Naive thymus-derived CD4-positive, alpha-beta T cell (primary cell): ENCODE measurements at regions not wholly inside any gene's neighbourhood (a gene's known extent, or its start where the extent isn't known, plus 50 kb on each side); places are given as distances from the start of the nearest gene placed in this dataset.

Experiments used
- ATAC-seq: fragments of 150-1000 bp; cut with Tn5 transposase; 2 replicates; pipeline ENCODE4 v1.10.0; 2021; ENCODE audit warnings: mild to moderate bottlenecking, moderate library complexity
- CTCF ChIA-PET: fragments of 350-600 bp; sonication (Branson Sonifier 250); formaldehyde crosslinking; loops from one replicate; lab custom pipeline; 2021; ENCODE audit warnings: antibody characterized with exemption; lab: Charles Lee
- POLR2A ChIA-PET: fragments of 350-600 bp; sonication (Branson Sonifier 250); formaldehyde crosslinking; loops from one replicate; lab custom pipeline; 2021; ENCODE audit warnings: antibody characterized with exemption, inconsistent platforms; lab: Charles Lee
- DNase-seq, 9 donors: peaks; one replicate each; pipeline versions ENCODE4 v3.0.0 to v3.0.0-alpha.2; 2020 to 2022; ENCODE audit warnings: mixed read lengths in 1 of 9
- H3K27ac ChIP-seq: one replicate; pipeline ENCODE4 v1.7.0; 2013; ENCODE audit warnings: mild to moderate bottlenecking, low read depth, low read length, moderate library complexity
- H3K27me3 ChIP-seq, 2 donors: one replicate each; pipeline ENCODE4 v1.7.0; 2013; ENCODE audit warnings: low read length in 2 of 2, mild to moderate bottlenecking in 2 of 2, moderate library complexity in 2 of 2; ENCODE audit not compliant: control insufficient read depth in 2 of 2, insufficient read depth in 2 of 2
- H3K36me3 ChIP-seq, 3 experiments: 1 replicate in 2 of 3; 2 replicates in 1 of 3; pipeline ENCODE4 v1.7.0; 2013; ENCODE audit warnings: low read length in 3 of 3, mild to moderate bottlenecking in 3 of 3, moderate library complexity in 1 of 3; ENCODE audit not compliant: insufficient read depth in 3 of 3, control insufficient read depth in 2 of 3
- H3K4me1 ChIP-seq, 2 donors: one replicate each; pipeline ENCODE4 v1.7.0; 2013; ENCODE audit warnings: low read length in 2 of 2, mild to moderate bottlenecking in 2 of 2, moderate library complexity in 1 of 2; ENCODE audit not compliant: control insufficient read depth in 2 of 2, insufficient read depth in 2 of 2
- H3K4me3 ChIP-seq: 2 replicates; pipeline ENCODE4 v1.7.0; 2013; ENCODE audit warnings: mild to moderate bottlenecking, low read length
- H3K9me3 ChIP-seq, 3 experiments: 1 replicate in 2 of 3; 2 replicates in 1 of 3; pipeline ENCODE4 v1.7.0; 2013; ENCODE audit warnings: low read length in 3 of 3; ENCODE audit not compliant: control insufficient read depth in 2 of 3
- H3K27ac Mint-ChIP-seq, 9 donors: one replicate each; pipeline ENCODE4 v1.8.0; 2020 to 2022; ENCODE audit warnings: mixed read lengths in 9 of 9, mild to moderate bottlenecking in 8 of 9, moderate library complexity in 5 of 9, inconsistent platforms in 2 of 9
- H3K27me3 Mint-ChIP-seq, 5 donors: one replicate each; pipeline ENCODE4 v1.8.0; 2021 to 2022; ENCODE audit warnings: mixed read lengths in 5 of 5, mild to moderate bottlenecking in 1 of 5
- H3K36me3 Mint-ChIP-seq, 5 donors: one replicate each; pipeline ENCODE4 v1.8.0; 2020 to 2022; ENCODE audit warnings: mixed read lengths in 5 of 5, mild to moderate bottlenecking in 3 of 5, inconsistent platforms in 1 of 5
- H3K4me1 Mint-ChIP-seq, 7 donors: one replicate each; pipeline ENCODE4 v1.8.0; 2020 to 2022; ENCODE audit warnings: mixed read lengths in 7 of 7, mild to moderate bottlenecking in 3 of 7, inconsistent platforms in 1 of 7
- H3K4me3 Mint-ChIP-seq, 10 donors: one replicate each; pipeline ENCODE4 v1.8.0; 2020 to 2022; ENCODE audit warnings: mild to moderate bottlenecking in 10 of 10, mixed read lengths in 10 of 10, moderate library complexity in 6 of 10, inconsistent platforms in 2 of 10
- H3K9me3 Mint-ChIP-seq, 11 donors: one replicate each; pipeline ENCODE4 v1.8.0; 2020 to 2022; ENCODE audit warnings: mixed read lengths in 11 of 11, mild to moderate bottlenecking in 4 of 11, inconsistent platforms in 1 of 11, moderate library complexity in 1 of 11
- intact Hi-C, 2 donors: fragments of 100-400 bp; cut with micrococcal nuclease; formaldehyde crosslinking; loops; one replicate each; pipeline ENCODE4 v1.15.1; 2023

DNA sequence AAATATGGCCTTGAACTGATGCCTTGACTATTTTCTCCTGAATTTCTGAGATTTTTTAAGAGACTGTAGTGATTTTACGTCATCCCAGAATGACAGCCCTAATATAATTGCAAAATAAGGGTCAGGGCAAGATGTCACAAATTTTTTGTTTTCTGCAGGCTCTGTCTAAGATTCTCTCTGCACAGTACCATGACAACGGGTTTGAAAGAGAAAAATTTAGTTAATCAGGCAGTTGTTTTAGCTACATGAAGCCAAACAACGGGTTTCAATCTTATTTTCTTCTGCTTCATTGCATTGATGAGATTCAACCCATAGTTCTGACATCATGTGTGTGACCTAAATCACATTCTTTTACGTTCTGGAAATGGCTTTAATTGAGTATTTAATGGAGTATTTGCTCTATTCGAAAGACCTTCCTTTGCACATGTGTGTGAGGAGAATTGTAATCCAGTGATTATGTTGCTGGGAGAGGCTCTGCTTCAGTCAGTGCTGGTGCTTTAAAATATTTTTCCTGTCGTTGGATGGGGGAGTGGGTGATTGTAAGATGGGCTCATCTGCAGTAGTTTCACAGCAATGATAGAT is 118.0 kb upstream of the RHOBTB1 start:
- peaks cover 0 to 2% (median 0%) of the 10 kb centered on the region in 5 donors for H3K27me3 Mint-ChIP-seq
- no peak for ATAC-seq
- Histone ChIP-seq H3K36me3 (no peaks in the 10 kb centered on the region), H3K27ac (no peak overlapping the region), H3K27me3 (no peaks in the 10 kb centered on the region), H3K4me3 (no peak overlapping the region), H3K4me1 (no peaks in the 10 kb centered on the region), H3K9me3 (no peaks in the 10 kb centered on the region)
- DNase-seq = no peak
- intact Hi-C loops = no loop called here
- H3K4me1 Mint-ChIP-seq = no peaks in the 10 kb centered on the region
- ChIA-PET POLR2A (no interaction called here), CTCF (no interaction called here)
- no peak overlapping the region for H3K27ac Mint-ChIP-seq
- H3K9me3 Mint-ChIP-seq = no peaks in the 10 kb centered on the region
- H3K36me3 Mint-ChIP-seq = no peaks in the 10 kb centered on the region
- H3K4me3 Mint-ChIP-seq = no peak overlapping the region

DNA sequence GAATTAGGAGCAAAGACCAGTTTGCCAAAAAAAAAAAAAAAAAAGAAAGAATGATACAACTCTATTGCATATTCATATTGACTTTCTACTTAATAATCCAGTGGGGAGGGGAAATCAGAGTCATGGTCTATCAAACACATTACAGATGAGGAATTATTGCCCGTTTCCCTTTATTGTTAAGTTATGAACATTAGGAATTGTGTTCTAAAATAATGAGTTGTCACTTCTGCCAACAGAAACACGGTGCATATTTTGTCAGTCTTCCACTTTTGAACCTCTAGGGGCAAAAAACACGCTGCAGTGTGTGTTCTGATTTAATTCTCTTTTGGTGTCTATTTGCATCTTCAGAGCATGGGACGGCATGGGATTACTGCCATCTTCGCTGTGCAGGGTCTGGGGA is 115.7 kb upstream of the RHOBTB1 start:
- ChIA-PET POLR2A (no interaction called here), CTCF (no interaction called here)
- Histone ChIP-seq H3K27ac (no peak overlapping the region), H3K4me3 (no peak overlapping the region), H3K4me1 (no peaks in the 10 kb centered on the region), H3K27me3 (no peaks in the 10 kb centered on the region), H3K9me3 (no peaks in the 10 kb centered on the region), H3K36me3 (no peaks in the 10 kb centered on the region)
- no peak overlapping the region for H3K4me3 Mint-ChIP-seq
- no peaks in the 10 kb centered on the region for H3K27me3 Mint-ChIP-seq
- H3K36me3 Mint-ChIP-seq = no peaks in the 10 kb centered on the region
- H3K27ac Mint-ChIP-seq = no peak overlapping the region
- H3K4me1 Mint-ChIP-seq = no peaks in the 10 kb centered on the region
- ATAC-seq (no peak), DNase-seq (no peak)
- intact Hi-C loops = no loop called here
- peaks cover 0 to 3% (median 0%) of the 10 kb centered on the region in 11 donors for H3K9me3 Mint-ChIP-seq

DNA sequence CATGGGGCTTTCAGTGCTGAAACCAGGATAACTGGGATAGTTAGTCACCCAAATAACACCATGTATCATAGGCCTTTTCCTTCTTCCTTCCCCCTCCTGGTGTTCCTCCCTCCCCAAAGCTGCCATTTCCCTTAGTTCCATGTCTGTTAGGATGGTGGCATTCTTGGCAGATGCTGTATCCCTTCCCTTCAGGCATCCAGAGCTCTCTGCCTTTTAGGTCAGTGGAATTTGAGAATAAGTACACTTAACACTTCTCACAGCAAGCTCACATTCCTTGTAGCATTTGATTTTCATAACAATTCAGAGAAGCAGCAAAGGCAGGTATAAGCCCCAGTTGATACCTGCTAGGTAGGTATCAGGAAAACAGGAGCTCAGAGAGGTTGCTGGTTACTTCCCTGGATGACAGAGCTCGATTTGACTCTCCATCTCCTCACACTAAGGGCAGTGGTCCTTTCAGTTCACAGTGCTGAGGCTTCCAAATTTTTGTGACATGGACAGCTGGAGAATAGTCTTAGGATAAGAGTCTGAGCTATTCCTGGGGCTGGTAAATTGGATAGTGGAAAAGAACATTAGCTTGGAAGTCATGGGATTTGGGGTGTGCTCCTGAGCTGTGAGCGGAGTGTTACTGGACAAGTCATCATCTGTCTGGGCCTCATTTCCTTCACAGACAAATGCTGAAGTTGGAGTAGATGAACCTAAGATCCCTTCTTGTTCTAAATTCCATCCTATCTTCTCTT is 108.7 kb upstream of the RHOBTB1 start:
- no peak overlapping the region for H3K27ac Mint-ChIP-seq
- no peak overlapping the region for H3K27ac ChIP-seq

DNA sequence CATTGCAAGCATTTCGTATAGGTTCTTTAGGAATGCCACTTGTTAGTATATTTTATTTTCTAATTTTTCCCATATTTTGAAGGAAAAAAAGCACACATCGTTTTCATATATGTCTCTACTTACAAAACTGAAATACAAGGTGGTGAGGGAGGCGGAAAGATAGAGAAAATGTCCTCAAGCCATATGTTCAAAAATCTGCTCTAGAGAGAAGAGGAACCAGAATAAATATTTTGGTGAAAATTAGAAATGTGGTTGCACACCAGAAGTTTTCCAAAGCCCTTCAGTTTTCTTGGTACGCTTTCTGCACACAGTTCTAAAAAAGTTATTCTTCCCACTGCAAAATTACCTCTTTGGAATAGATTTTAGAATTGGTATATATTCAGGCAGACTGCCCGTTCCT is 107.4 kb upstream of the RHOBTB1 start:
- Mint-ChIP-seq H3K27me3 (peaks cover 0 to 11% (median 2%) of the 10 kb centered on the region in 5 donors), H3K4me3 (no peak overlapping the region), H3K36me3 (no peaks in the 10 kb centered on the region), H3K9me3 (peaks cover 0 to 4% (median 0%) of the 10 kb centered on the region in 11 donors), H3K27ac (no peak overlapping the region), H3K4me1 (no peaks in the 10 kb centered on the region)
- no peak overlapping the region for H3K27ac ChIP-seq
- DNase-seq (no peak), ATAC-seq (no peak)
- no peaks in the 10 kb centered on the region for H3K36me3 ChIP-seq
- ChIA-PET POLR2A (no interaction called here), CTCF (no interaction called here)
- no peaks in the 10 kb centered on the region for H3K4me1 ChIP-seq
- H3K4me3 ChIP-seq = no peak overlapping the region
- H3K9me3 ChIP-seq = no peaks in the 10 kb centered on the region
- intact Hi-C loops = no loop called here
- H3K27me3 ChIP-seq = no peaks in the 10 kb centered on the region

More for the DNA sequence above, 108.7 kb upstream of the RHOBTB1 start:
- ChIA-PET POLR2A (no interaction called here), CTCF (no interaction called here)
- Mint-ChIP-seq H3K9me3 (peaks cover 0 to 4% (median 0%) of the 10 kb centered on the region in 11 donors), H3K36me3 (no peaks in the 10 kb centered on the region), H3K4me1 (no peaks in the 10 kb centered on the region), H3K4me3 (no peak overlapping the region), H3K27me3 (peaks cover 0 to 11% (median under 1%) of the 10 kb centered on the region in 5 donors)
- no peaks in the 10 kb centered on the region for H3K9me3 ChIP-seq
- no peaks in the 10 kb centered on the region for H3K36me3 ChIP-seq
- intact Hi-C loops = no loop called here
- ATAC-seq (no peak), DNase-seq (no peak)
- H3K27me3 ChIP-seq = no peaks in the 10 kb centered on the region
- no peaks in the 10 kb centered on the region for H3K4me1 ChIP-seq
- no peak overlapping the region for H3K4me3 ChIP-seq

DNA sequence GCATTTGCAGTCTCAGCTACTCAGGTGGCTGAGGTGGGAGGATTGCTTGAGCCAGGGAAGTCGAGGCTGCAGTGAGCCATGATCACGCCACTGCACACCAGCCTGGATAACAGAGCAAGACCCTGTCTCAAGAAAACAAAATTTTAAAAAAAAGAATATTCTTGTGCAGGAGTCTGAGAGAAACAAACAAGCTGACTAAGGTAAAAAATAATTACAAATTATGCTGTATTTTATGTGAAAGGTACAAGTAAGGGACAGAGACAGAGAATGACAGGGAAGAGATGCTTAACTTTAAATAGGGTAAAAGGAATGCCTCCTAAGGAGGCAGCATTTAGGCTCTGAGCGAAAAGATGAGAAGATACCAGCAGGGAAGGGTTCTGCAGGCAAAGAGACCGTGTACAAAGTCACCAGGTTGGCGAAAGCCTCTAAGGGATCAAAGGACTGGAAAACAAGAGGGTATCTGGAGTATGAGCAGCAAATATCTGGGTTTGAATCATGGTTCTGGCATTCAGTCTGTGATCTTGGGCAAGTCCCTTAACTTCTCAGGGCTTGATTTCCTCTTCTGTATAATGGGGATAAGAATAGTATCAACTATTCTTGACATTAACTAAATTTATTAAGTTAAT is 106.2 kb upstream of the RHOBTB1 start:
- H3K4me1 Mint-ChIP-seq = no peaks in the 10 kb centered on the region
- POLR2A ChIA-PET = no interaction called here

DNA sequence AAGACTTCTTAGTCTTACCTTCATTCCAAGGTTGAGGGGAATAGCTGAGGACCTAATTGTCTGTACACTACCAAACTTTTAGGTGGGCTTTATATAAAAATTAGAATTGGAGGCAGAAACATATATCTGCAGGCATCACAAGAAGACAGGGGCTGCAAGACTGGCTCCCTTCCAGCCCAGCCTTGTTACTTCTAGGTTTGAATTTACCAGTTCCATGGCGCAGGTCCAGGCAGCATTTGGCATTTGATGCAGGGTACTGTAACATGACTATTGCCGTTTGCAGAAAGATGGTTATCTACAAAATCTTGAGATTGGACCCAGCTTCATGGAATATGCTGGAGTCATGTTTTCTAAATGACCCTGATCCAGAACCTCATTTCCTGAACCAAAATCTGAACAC is 105.4 kb upstream of the RHOBTB1 start:
- Mint-ChIP-seq H3K27ac (no peak overlapping the region), H3K27me3 (peaks cover 0 to 11% (median 2%) of the 10 kb centered on the region in 5 donors), H3K4me1 (no peaks in the 10 kb centered on the region), H3K4me3 (no peak overlapping the region), H3K9me3 (peaks cover 0 to 2% (median 0%) of the 10 kb centered on the region in 11 donors), H3K36me3 (no peaks in the 10 kb centered on the region)
- no peaks in the 10 kb centered on the region for H3K4me1 ChIP-seq
- H3K4me3 ChIP-seq = no peak overlapping the region
- H3K9me3 ChIP-seq = no peaks in the 10 kb centered on the region
- intact Hi-C loops = no loop called here
- H3K36me3 ChIP-seq = no peaks in the 10 kb centered on the region
- ChIA-PET POLR2A (no interaction called here), CTCF (no interaction called here)
- no peaks in the 10 kb centered on the region for H3K27me3 ChIP-seq
- ATAC-seq = no peak
- no peak overlapping the region for H3K27ac ChIP-seq
- no peak for DNase-seq

More for the DNA sequence above, 106.2 kb upstream of the RHOBTB1 start:
- H3K36me3 ChIP-seq = no peaks in the 10 kb centered on the region
- no peaks in the 10 kb centered on the region for H3K4me1 ChIP-seq
- Mint-ChIP-seq H3K36me3 (no peaks in the 10 kb centered on the region), H3K4me3 (no peak overlapping the region), H3K9me3 (peaks cover 0 to 4% (median 0%) of the 10 kb centered on the region in 11 donors), H3K27me3 (peaks cover 0 to 11% (median 2%) of the 10 kb centered on the region in 5 donors), H3K27ac (no peak overlapping the region)
- H3K27ac ChIP-seq = no peak overlapping the region
- CTCF ChIA-PET = no interaction called here
- H3K4me3 ChIP-seq = no peak overlapping the region
- no peaks in the 10 kb centered on the region for H3K9me3 ChIP-seq
- no peaks in the 10 kb centered on the region for H3K27me3 ChIP-seq
- intact Hi-C loops = no loop called here
- DNase-seq (no peak), ATAC-seq (no peak)
